Nephron progenitor cell (in vitro differentiated cells): ENCODE measurements at regions not wholly inside any gene's neighbourhood (a gene's known extent, or its start where the extent isn't known, plus 50 kb on each side); places are given as distances from the start of the nearest gene placed in this dataset.
"Not testable (repeated sequence)": the region's sequence is repeated elsewhere in the genome, so short reads cannot be mapped to it uniquely, and the experiment has no call there.

Experiments
- DNase-seq: peaks from one replicate; pipeline ENCODE4 v3.0.0; 2021
- H3K27ac Mint-ChIP-seq: 2 replicates; pipeline ENCODE4 v1.8.0; 2021; ENCODE audit warnings: mild to moderate bottlenecking, moderate library complexity, mixed read lengths
- H3K27me3 Mint-ChIP-seq: 2 replicates; pipeline ENCODE4 v1.8.0; 2021; ENCODE audit warnings: mild to moderate bottlenecking, low read depth, mixed read lengths; ENCODE audit not compliant: poor library complexity
- H3K36me3 Mint-ChIP-seq: 2 replicates; pipeline ENCODE4 v1.8.0; 2021; ENCODE audit warnings: low read depth, mixed read lengths
- H3K4me1 Mint-ChIP-seq: 2 replicates; pipeline ENCODE4 v1.8.0; 2021; ENCODE audit warnings: mixed read lengths
- H3K4me3 Mint-ChIP-seq: 2 replicates; pipeline ENCODE4 v1.8.0; 2021; ENCODE audit warnings: mild to moderate bottlenecking, moderate library complexity, mixed read lengths
- H3K9me3 Mint-ChIP-seq: 2 replicates; pipeline ENCODE4 v1.8.0; 2021; ENCODE audit warnings: mild to moderate bottlenecking, moderate library complexity, mixed read lengths
- CTCF ChIP-seq: fragments of 200-600 bp; sonication (generic); IDR thresholded peaks from 2 replicates; pipeline ENCODE4 v1.5.0; 2021; ENCODE audit warnings: antibody characterized with exemption

DNA sequence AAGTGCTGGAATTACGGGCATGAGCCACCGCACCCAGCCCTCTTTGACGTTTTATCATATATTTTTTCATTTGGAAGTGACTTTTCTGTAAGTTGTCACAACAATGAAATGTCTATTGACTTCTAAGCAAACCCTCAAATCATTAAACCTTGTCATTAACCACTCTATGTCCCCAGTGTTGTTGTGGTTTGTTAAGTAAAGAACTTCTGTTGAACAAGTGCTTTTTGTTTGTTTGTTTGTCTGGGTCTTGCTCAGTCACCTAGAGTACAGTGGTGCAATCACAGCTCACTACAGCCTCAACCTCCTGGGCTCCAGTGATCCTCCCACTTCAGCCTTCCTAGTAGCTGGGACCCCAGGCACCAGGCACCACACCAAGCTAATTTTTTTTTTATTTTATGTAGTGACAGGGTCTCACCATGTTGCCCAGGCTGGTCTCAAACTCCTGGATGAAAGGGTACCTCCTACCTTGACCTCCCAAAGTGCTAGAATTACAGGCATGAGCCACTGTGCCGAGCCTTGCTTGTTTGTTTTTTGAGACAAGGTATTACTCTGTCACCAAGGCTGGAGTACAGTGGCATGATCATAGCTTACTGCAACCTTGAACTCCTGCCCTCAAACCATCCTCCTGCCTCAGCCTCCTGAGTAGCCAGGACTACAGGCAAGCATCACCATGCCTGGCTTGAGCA is 57.6 kb upstream of the LOC128125822 start:
- Mint-ChIP-seq H3K27me3 (peaks cover 7% of the 10 kb centered on the region), H3K36me3 (no peaks in the 10 kb centered on the region), H3K4me1 (peaks cover 18% of the 10 kb centered on the region), H3K27ac (no peak overlapping the region), H3K4me3 (no peak overlapping the region), H3K9me3 (no peaks in the 10 kb centered on the region)
- DNase-seq = no peak
- no peak for TF ChIP-seq CTCF

GRCh38 chr6:63515227-63515626 is 57.1 kb upstream of the LOC128125822 start:
- peaks cover 12% of the 10 kb centered on the region for H3K4me1 Mint-ChIP-seq
- not testable (repeated sequence) for H3K27ac Mint-ChIP-seq, H3K27me3 Mint-ChIP-seq, H3K36me3 Mint-ChIP-seq, H3K9me3 Mint-ChIP-seq, H3K4me3 Mint-ChIP-seq, DNase-seq

- no peaks in the 10 kb centered on the region for H3K36me3 Mint-ChIP-seq
- TF ChIP-seq CTCF = no peak
- H3K27ac Mint-ChIP-seq = no peak overlapping the region
- no peaks in the 10 kb centered on the region for H3K9me3 Mint-ChIP-seq
- peaks cover 4% of the 10 kb centered on the region for H3K27me3 Mint-ChIP-seq
- H3K4me1 Mint-ChIP-seq = peaks cover 7% of the 10 kb centered on the region
- no peak overlapping the region for H3K4me3 Mint-ChIP-seq
- DNase-seq = no peak
These were observed 55.9 kb upstream of the LOC128125822 start for GRCh38 chr6:63516186-63516944.

DNA sequence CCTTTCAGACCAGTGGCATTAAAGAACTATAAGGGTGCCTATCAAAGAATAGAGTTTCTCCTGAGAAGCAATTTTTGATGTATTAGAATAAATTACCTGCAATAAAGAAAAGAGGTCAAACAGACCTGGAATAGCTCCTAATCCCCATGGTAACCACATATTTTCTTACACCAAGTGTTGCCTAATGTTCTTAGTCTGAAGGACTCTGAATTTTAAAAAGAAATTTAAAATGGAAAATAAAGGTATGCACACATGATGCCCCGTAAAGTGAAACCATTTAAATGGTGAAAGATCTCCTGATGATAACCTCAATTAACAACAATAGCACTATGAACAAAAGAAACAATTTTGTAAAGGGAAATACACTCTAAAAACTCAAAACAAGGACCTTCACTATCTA is 55.1 kb upstream of the LOC128125822 start:
- no peak overlapping the region for H3K4me3 Mint-ChIP-seq
- no peak for TF ChIP-seq CTCF
- peaks cover 7% of the 10 kb centered on the region for H3K4me1 Mint-ChIP-seq
- H3K27me3 Mint-ChIP-seq = peaks cover under 1% of the 10 kb centered on the region
- H3K36me3 Mint-ChIP-seq = no peaks in the 10 kb centered on the region
- H3K27ac Mint-ChIP-seq = no peak overlapping the region
- no peak for DNase-seq
- no peaks in the 10 kb centered on the region for H3K9me3 Mint-ChIP-seq

DNA sequence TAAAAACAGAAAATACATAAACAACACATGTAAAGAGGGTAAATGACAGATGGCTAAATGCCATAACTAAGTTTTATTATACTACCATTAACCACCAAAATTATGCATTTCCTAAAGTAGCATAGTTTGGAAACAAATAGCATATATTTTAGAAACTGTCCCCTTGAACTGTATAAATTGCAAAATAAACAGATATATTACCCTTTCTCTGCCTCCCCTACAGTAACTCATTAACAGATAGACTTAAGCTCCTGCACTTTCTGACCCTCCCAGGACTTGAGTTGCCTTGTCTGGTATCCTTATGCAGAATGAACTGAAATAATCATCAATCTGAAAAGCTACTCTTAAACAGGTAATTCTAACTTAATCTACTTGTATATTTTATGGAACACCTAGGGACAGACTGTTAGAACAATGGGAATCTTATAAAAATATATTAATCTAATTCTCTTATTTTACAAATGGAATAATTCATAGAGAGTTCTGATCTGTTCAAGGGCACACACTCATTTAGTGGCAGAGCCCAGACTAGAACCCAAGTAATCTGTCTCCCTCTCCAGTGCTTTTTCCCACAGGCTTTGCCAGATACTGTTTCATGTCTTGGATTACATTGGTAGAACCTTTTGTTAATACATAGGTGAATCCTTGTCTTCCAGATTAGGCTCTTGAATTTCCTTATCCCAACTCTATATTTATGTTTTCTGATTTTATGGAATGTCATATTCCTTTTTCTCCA is 50.6 kb upstream of the LOC128125822 start:
- H3K36me3 Mint-ChIP-seq = no peaks in the 10 kb centered on the region
- H3K27me3 Mint-ChIP-seq = no peaks in the 10 kb centered on the region
- H3K4me3 Mint-ChIP-seq = no peak overlapping the region
- H3K4me1 Mint-ChIP-seq = no peaks in the 10 kb centered on the region
- no peak overlapping the region for H3K27ac Mint-ChIP-seq
- TF ChIP-seq CTCF = no peak
- H3K9me3 Mint-ChIP-seq = no peaks in the 10 kb centered on the region
- no peak for DNase-seq
